NCI-H1048 (cell line): ENCODE measurements at regions not wholly inside any gene's neighbourhood (a gene's known extent, or its start where the extent isn't known, plus 50 kb on each side); places are given as distances from the start of the nearest gene placed in this dataset.

ENCODE experiments used
- DNase-seq: peaks from one replicate; lab custom pipeline; 2025; lab: John Stamatoyannopoulos, UW

DNA sequence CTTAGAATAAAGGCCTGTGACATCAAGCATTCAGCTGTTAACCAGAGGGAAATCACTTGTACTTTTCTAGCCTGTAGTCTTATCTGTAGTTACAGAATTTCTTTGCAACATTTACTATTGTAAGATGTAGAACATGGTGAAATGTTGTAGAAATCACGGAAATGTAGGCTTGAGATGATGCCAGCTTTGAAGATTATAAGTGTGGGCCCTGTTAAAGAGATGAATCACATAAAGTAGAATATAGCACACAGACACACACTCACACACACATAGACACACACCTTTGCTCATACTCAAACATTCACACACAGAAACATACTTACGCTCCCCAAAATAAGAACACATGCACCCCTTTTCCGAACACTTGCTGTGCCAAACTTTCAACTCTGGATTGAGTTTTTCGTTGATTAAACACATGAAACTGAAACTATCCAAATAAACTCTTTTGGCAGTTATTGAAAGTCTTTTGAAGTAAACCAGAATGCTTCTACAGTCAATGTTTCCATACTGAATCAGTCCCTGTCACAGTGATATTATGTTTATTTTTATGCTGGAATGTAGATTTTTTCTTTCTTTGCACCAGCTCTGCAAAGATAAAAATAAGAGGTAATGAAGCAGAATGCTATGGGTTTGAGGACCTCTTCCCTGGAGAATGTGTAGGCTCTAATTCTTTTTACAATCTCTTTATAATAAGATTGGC, 230.3 kb upstream of the MEOX2 start:
- DNase-seq = no peak

DNA sequence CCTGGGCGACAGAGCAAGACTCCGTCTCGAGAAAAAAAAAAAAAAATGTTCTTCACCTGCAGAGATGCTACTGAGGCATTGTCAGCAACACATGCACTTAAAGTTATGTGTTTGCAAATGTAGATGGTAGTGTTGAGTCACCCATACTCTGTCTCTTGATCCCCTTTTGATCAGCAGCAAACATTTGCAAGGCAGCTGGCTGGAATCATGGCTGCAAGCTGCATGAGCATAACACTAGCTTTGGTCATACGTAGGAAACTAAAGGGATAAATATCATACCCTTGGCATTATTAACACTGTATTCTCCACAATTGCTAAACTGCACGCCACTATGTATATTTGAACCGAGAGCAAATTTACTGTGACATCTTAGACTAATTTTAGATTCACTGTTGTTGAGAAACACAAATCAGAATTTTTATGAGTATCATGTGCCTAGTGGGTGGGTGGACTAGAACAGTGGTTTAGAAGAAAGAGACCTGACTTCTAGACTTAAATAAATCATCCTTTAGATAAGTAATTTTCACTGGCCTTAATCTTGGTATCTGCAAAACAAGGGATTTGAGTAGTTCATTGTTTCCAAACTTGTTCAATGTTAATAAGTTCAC, 229.3 kb upstream of the MEOX2 start:
- no peak for DNase-seq

DNA sequence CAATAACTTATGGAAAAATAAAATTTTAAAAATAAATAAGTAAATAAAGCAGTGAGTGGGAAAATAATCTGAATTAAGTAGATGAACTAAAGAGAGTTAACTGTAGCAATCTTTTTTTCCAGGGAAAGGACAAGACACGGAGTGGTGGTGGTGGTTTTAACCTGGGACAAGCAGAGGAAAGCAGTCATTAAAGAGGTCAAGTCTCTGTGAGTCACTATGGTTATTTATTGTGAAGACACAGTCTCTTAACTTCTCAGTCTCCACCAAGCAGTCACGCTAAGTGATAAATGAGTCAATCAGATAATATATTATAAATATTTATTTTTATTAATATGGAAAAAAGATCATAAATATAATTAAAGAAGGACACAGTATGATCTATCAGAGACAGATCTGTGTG, 228.1 kb upstream of the MEOX2 start:
- DNase-seq = no peak

DNA sequence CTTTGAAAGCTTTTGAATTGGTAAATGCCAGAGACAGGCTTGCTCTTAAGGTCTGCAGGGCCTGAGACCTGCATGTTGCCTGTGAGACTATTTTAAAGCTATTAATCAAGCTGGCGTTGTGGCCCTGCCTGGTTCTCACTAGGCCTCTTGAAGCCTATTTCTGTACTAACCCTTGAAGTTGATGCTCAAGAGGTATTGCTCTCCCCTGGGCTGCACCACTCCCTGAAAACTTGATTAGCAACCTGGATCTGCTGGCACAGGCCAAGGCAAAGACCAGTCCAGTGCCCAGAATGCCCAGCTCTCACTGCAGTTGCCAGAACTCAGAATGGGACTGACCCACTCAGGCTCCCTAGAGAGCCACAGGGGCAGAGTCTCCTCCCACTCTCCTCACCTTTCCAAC, 220.0 kb upstream of the MEOX2 start:
- DNase-seq = no peak

DNA sequence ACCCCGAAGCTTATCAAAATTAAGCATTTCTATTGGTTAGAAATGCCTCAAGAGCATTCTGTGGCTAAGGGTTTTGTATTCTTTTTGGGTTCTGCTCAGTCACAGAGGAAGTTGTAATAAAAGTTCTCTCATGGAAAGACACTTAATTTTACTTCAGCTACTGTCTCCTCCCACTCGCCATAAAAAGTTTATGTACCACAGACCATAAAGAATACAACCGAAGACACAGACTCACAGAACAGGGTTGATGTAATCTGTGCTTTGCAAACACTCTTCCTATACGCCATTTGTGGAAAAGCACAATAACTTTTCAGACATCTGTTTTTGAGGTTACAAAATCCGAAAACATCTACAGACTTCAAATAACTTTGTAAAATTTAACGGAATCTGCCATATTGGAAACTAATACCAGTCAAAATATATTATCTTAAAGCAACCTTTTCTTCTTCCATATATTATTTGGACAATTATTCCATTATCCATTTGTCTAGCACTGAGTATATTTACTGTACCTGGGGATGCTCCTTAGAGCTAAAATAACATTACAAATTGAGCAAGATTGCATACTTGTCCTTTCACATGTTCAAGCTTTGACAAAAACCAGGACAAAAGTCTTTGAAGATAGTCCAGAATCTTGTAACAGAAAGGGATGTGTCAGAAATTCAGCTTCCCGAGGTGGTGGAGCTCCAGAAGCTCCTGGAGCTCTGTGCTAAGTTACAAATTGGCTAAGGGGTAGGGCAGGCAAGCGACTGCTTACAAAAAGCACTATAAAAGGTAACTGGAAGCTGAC, 219.0 kb upstream of the MEOX2 start:
- no peak for DNase-seq

DNA sequence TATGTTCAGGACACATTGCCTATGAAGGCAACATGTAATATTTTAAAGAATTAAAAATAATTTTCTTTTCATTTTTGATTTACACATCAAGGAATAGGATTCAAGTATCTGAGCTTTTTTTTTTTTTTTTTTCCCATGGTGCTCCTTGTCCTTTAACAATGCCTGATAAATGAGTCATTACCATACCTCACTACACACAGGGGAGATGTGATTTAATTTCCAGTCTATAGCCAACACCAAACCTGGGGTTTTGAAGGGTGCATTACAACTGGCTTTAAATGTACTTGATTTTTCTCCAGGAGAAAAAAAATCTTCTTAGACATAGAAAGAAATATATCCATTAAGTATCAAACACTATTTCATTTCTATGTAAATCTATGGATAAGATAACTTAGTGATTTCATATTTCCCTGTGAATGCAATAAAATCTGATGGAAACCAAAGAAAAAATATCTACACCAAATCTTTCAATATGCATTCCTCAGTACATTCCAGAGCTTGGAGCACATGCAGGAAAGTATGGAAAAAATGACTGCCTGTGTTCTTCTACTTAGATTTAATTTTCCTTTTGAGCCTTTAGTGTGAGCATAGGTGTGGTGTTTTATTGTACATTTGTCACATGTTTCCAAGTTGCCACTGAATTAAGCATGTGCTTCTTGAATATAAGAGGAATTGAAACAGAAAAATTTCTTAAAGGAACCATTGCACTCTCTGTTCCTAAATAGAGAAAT, 204.8 kb upstream of the MEOX2 start:
- no peak for DNase-seq

DNA sequence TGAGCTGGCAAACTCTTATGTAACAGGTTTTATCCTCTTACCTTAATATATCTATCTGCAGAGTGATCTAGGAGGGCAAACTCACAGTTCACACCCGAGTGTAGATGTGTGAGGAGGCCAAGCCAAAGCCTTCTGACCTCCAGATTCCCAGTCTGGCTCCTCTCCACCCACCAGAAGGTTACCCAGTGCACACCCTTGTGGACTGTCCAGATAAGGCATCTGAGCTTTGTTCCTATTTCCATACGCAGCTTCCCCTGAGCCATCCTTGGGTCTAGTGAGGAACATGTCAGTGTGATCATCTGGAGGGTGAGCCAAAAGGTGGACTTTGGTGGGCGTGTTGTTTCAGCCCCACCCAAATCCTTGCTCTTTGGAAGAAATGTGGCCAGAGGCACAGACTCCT, 203.0 kb upstream of the MEOX2 start:
- no peak for DNase-seq

DNA sequence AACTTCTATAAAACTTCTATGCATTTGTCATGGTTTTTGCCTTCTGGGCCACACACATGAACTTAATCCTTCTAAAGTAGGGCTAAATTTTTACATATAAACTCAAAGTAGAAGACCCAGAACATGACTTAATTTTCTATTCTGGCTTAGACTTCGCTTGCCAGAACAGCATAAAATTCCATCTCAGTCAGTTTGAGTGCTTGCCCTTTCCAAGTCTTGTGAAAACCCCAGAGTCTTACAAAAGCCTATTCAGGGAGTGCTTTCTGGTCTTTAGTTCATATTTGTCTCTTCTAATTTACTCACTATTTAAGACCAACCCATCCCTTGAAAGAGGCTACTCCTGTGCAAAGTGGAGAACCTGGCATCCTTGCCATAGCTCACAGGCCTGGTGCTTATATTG, 201.6 kb upstream of the MEOX2 start:
- no peak for DNase-seq

DNA sequence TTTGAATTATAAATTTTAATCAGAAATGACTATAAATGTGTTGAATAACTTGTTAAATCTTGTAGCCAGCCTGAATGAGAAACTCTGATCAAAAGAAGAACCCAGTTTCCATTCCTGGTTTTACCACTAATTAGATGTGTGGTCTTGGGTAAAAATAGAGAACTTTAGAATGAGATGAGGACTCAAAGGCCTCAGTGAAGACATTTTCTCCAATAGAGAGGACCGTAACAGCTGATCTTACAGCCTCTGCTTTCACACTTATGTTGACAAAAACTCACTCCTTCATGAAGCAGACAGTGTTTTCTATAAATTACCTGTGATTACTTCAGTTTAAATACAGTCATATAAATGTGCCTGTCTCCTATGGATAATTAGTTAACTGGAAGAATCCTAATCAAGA, 200.1 kb upstream of the MEOX2 start:
- no peak for DNase-seq

DNA sequence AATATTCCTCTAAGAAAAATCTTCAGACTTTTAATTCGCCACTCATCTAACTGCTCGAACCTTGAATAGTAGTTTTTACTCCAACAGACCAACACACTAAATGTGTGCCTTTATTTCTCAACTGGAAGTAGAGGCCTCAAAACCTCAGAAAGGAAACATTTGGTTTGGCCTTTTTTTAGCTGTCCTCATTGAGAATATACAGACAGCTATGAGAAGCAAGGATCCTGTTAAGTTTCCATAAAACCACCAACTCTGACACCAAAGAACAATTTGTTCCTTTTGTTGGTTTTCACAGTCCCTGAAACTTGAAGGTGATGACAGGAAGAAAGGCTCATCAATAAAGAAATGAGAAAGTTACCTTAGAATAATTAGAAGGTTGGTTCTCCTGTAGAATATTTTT, 199.2 kb upstream of the MEOX2 start:
- DNase-seq = no peak

DNA sequence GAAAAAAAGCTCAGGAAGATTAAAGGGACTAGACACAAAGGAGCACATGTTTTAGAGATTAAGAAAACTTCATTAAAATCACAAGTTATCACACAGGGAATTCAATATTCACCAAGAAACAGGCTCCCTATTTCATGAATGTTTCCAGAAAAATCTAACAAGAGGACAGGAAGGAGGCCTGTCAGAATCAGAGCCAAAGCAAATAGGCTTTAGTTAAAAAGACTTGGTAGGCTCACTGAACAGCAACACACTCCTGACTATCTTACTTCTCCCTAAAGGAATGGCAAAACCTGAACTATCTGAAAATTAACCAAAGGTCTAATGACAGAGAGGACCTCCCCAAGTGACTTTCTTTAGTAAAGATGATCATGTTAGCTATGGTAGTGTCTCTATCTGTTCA, 188.3 kb upstream of the MEOX2 start:
- DNase-seq = no peak

DNA sequence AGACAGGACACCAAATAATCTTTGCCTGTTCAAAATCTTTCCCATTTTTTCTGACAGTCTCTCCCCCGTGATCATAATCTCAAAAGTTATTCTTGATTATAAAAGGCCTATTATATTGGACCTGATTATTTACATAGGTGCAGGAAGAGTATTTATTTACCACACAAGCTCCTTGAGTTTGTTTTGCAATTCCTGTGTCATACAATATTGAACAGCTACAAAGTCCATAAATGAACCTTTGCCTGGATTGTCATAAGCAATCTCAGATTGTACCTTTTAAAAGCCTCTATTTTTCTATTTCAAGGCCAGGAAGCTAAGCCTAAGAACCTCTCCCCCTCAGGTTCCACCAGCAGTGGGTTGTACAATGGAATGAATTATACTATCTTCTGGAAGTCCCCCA, 183.9 kb upstream of the MEOX2 start:
- DNase-seq = no peak

DNA sequence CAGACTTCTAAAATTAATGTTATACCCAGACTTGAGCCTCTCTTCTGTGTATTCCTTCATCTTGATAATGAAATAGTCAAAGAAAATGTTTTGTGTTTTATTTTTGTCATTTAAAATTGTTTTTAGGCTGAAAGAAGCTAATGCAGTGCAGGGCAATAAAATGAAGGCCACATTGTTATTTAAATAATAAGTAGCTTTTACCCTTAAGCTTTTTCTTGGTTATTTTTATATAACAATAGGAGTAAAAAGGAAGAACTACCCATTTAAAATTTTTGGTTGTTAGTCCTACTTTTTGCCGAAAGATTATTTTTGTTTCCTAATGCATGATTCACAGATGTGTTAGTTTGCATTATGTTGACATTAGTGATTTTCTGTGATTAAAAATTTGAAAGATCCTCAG, 181.0 kb upstream of the MEOX2 start:
- no peak for DNase-seq

DNA sequence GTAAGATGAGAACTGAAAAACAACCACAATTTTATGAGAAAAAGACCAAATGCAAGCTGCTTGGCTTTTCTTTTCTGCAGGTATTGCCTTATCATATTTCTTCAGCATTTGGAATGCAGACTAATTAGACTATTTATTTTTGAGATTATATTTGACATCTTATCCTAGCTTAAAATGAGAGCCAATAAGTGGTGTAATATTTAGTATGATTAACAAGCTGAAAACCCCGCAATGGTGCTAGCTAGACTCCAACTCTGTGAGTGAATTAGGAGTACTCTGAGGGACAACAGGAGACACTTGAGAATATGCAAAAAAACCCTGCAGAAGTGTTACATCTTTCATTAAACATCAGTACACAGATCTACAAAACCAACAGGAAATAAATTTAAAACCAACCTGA, 180.3 kb upstream of the MEOX2 start:
- no peak for DNase-seq

DNA sequence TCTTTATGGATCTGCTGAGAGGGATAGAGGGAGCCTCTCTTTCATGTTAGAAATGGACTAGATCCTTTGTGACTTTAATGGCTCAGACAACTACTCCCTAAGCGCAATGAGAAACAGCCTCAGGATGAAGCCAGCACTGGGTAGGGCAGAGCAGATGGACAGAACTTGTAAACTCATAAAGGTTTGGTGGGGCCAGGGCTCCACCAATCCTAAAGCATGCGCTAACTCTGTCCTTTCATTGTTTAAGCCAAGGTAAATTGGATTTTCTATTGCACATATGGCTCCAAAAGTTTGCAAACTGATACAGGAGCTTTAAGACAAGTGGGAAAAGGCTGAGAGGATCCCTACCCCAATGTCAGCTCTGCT, 178.1 kb upstream of the MEOX2 start:
- no peak for DNase-seq

DNA sequence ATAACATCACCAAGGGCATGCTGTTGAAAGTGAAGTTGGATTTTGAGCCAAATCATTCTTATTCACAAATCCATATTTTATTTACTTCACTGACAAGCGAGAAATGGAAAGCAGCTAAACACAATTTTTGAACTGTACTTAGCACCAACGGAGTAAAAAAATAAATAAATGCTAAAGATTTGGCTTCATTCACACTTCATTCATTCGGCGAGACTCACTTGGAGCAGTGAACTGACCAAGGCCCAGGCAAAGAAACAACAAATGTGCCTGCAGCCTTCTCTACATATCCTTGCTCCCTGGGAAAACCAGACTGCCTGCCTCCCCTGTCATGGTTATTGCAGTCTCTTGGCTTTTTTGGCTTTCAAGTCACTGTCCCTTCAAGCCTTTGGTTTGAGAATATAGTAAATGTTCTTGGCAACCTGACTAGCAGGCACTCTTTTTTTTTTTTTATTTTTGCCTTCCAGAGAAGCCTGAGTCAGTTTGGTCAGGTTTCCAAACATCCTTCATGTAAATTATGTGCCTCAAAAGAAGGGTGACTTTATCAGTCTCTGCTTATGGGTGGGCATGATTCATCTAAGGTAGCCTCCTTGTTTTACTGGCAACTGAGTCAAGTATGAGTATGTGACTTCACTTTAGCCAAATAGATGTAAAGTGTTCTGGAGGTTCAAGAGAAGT, 177.6 kb upstream of the MEOX2 start:
- DNase-seq = no peak

DNA sequence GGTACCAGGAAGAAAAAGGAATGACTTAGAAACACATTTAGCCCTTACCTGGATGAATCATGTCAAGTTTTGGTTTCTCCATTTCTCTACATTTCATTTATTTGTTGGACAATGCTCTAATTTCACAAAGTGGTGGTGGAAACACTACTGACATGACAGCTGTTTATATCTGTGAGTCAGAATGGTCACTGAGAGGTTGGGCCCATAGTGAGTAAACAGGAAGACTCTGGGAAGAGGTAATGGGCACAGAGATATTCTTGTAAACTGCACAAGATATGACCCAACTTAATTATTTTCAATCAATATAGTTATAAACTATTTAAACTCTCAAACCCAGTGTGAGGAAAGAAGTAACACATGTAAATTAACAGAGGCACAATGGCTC, 176.3 kb upstream of the MEOX2 start:
- DNase-seq = no peak

DNA sequence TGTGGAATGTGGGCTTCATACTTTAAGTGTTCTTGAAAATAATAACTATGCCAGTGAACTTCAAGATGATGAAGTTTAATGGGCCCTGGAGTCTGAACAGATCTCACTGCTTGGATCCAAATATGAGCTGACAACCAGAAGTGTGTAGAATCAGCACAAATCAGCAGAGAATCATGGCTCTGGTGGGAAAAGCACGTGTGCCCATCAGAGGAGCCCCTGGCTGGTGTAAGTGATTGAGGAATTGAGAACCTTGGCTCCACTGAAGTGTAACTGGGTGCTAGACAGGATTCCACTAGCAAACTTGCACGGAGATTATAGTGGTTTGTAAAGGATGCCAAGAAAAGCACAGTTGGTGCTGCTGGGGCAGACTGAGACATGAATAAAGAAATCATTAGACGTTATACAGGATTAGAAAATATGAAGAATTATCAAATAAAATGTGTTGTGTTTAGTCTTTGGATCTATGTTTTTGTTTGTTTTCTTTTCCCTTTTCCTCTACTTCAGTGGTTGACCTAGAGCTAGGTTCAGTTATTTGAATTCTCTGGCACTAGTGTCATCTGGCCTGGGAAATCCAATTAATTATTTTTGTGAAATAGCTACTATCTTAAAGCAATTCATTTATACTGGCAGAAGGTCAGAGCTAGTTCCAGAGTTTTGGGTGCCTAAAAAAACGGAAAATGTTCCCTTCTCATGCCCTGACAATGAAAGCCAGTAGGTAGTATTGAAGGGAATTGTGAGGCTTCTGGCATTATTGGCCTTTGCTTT, 175.7 kb upstream of the MEOX2 start:
- DNase-seq = no peak

DNA sequence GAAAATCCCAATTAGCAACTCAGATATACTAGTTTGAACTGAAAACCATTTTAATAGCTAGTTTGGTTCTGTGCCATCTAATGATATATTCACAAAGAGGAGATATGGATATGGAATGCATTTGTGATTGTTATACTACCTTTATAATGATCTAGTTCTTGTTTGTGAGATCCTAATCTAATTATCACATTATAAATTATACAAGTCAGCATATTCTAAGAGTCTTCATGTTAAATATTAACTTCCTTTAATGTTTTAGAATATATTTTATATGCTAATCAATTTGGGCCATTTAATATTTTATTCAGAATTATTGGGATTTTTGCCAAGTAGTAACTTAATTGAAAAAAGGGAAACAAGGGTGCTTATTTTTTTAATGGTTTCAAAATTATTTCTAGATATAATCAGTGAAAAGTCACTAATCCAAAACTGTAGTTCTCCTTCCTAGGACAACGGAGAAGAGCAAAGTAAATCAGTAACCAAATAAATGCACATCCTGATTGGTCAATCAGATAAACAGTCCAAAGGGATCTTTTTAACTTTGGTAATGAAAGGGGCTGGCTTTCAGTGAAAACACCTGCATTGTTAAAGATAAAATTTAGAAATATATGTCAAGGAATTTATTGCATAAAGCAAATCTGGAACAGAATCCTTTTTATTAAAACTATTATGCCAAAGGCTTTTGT, 173.9 kb upstream of the MEOX2 start:
- no peak for DNase-seq

DNA sequence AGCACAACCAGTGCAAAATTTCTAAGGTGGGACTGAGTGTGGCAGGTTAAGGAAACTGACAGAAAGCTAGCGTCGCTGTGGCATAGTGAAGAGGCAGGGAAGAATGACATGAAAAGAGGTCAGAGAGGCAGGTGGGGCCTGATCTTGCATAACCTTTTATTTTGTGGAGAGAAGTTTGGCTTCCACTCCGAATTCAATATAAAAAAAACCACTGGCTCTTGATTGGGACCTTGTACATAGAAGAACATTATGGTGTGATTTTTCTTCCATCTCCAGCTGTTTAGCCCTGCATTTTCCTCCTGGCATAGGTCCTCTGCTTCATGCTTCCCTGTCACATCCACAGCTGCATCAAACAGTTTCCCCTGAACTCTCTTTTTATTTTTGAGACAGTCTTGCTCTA, 170.5 kb upstream of the MEOX2 start:
- no peak for DNase-seq

DNA sequence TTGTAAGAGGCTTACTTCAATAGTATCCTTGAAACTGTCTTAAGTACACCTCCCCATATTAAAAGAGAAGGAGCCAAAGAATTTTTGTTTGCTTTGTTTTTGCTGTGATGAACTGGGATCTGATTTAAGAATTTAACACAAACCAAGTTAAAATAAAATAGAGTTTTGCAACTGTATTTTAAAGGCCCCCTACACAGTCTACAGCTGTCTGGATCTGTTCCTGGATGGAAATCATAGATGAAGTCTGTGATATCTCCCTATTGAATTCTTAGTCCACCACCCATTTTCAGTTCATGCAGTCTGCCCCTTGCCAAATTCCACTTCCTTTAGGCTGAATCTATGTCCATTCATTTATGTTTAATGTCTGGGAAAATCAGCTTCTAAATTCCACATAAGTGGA, 169.8 kb upstream of the MEOX2 start:
- DNase-seq = no peak
